Lung (tissue), 11 donors: ENCODE measurements at regions not wholly inside any gene's neighbourhood (a gene's known extent, or its start where the extent isn't known, plus 50 kb on each side); places are given as distances from the start of the nearest gene placed in this dataset.

ENCODE experiments used
- ATAC-seq: fragments of 200-7000 bp; cut with Tn5 transposase; one replicate; pipeline ENCODE4 v1.9.1; 2020; ENCODE audit warnings: moderate number of reproducible peaks; ENCODE audit not compliant: insufficient read depth, low FRiP score
- DNase-seq, 3 donors: peaks; one replicate each; pipeline ENCODE4 v3.0.0-alpha.2; 2013 to 2017
- H3K27ac ChIP-seq, 2 donors: one replicate each; pipeline ENCODE4 v1.5.1; 2013; ENCODE audit warnings: mild to moderate bottlenecking in 2 of 2, moderate library complexity in 2 of 2, control low read depth in 1 of 2, inconsistent platforms in 1 of 2, low read depth in 1 of 2, low read length in 1 of 2
- H3K27me3 ChIP-seq, 3 donors: one replicate each; pipeline ENCODE4 v1.5.1; 2013; ENCODE audit warnings: low read length in 2 of 3; ENCODE audit not compliant: control insufficient read depth in 3 of 3, insufficient read depth in 3 of 3
- H3K36me3 ChIP-seq, 4 donors: one replicate each; pipeline ENCODE4 v1.5.1; 2013; ENCODE audit warnings: low read length in 4 of 4, mild to moderate bottlenecking in 1 of 4, moderate library complexity in 1 of 4; ENCODE audit not compliant: control insufficient read depth in 4 of 4, insufficient read depth in 4 of 4
- H3K4me1 ChIP-seq, 5 donors: one replicate each; pipeline ENCODE4 v1.5.1; 2013; ENCODE audit warnings: low read length in 5 of 5, mild to moderate bottlenecking in 2 of 5, moderate library complexity in 1 of 5; ENCODE audit not compliant: control insufficient read depth in 5 of 5, insufficient read depth in 5 of 5
- H3K4me3 ChIP-seq: one replicate; pipeline ENCODE4 v1.5.1; 2013; ENCODE audit warnings: mild to moderate bottlenecking, control low read depth, moderate library complexity
- H3K9ac ChIP-seq, 2 donors: one replicate each; pipeline ENCODE4 v1.5.1; 2013; ENCODE audit warnings: low read length in 2 of 2, control low read depth in 1 of 2; ENCODE audit not compliant: insufficient read depth in 1 of 2
- H3K9me3 ChIP-seq, 4 donors: one replicate each; pipeline ENCODE4 v1.5.1; 2013; ENCODE audit warnings: low read length in 3 of 4, mild to moderate bottlenecking in 1 of 4, moderate library complexity in 1 of 4; ENCODE audit not compliant: control insufficient read depth in 4 of 4, insufficient read depth in 3 of 4
- CTCF ChIP-seq: IDR thresholded peaks from 2 replicates; pipeline ENCODE4 v1.5.1; 2012; ENCODE audit warnings: mild to moderate bottlenecking; ENCODE audit errors: control extremely low read depth, extremely low read depth
- WGBS, 2 donors: extraction: QIAGEN DNeasy Blood & Tissue Kit; methylation state at CpG; one replicate each; pipeline ENCODE4 v1.1.7; 2013; 5-methylcytosine and 5-hydroxymethylcytosine counted together
- donor health status: control.
- donor health status: control.
- donor health status: Bipolar disorder and iron deficiency.
- donor health status: healthy.
- donor health status: DM: yes; HTN: yes; CAD: no.

- Histone ChIP-seq H3K4me1 (no peaks in the 10 kb centered on the region), H3K9me3 (no peaks in the 10 kb centered on the region), H3K27me3 (no peaks in the 10 kb centered on the region), H3K36me3 (no peaks in the 10 kb centered on the region), H3K9ac (no peak overlapping the region), H3K4me3 (no peak overlapping the region), H3K27ac (no peak overlapping the region)
- TF ChIP-seq CTCF = no peak
- ATAC-seq (no peak), DNase-seq (no peak)
- 90 to 92% methylated on average over 3 of the region's 3 CpGs for WGBS, 2 donors
These were observed 447.0 kb downstream of the PLK2 start for GRCh38 chr5:58012801-58013315.

- DNase-seq (no peak), ATAC-seq (no peak)
- Histone ChIP-seq H3K36me3 (no peaks in the 10 kb centered on the region), H3K4me3 (no peak overlapping the region), H3K9me3 (no peaks in the 10 kb centered on the region), H3K9ac (no peak overlapping the region), H3K27me3 (no peaks in the 10 kb centered on the region), H3K4me1 (no peaks in the 10 kb centered on the region), H3K27ac (no peak overlapping the region)
- no peak for TF ChIP-seq CTCF
- WGBS, 2 donors = 90 to 94% methylated on average over 1 of the region's 1 CpG
These were observed 447.8 kb downstream of the PLK2 start for GRCh38 chr5:58012102-58012501.

GRCh38 chr5:58011301-58011700 is 448.6 kb downstream of the PLK2 start:
- TF ChIP-seq CTCF = no peak
- Histone ChIP-seq H3K27ac (no peak overlapping the region), H3K4me1 (no peaks in the 10 kb centered on the region), H3K9me3 (no peaks in the 10 kb centered on the region), H3K9ac (no peak overlapping the region), H3K27me3 (no peaks in the 10 kb centered on the region), H3K36me3 (no peaks in the 10 kb centered on the region), H3K4me3 (no peak overlapping the region)
- 94 to 95% methylated on average over 4 of the region's 4 CpGs for WGBS, 2 donors
- DNase-seq (no peak), ATAC-seq (no peak)

GRCh38 chr5:58009754-58010153 is 450.1 kb downstream of the PLK2 start:
- Histone ChIP-seq H3K4me1 (no peaks in the 10 kb centered on the region), H3K9ac (no peak overlapping the region), H3K27me3 (no peaks in the 10 kb centered on the region), H3K36me3 (no peaks in the 10 kb centered on the region), H3K27ac (no peak overlapping the region), H3K4me3 (no peak overlapping the region), H3K9me3 (no peaks in the 10 kb centered on the region)
- WGBS, 2 donors = 72 to 85% methylated on average over 2 of the region's 2 CpGs
- no peak for TF ChIP-seq CTCF
- ATAC-seq (no peak), DNase-seq (no peak)
